Retinal pigment epithelial cell (primary cell): ENCODE measurements at regions not wholly inside any gene's neighbourhood (a gene's known extent, or its start where the extent isn't known, plus 50 kb on each side); places are given as distances from the start of the nearest gene placed in this dataset.
"Not testable (repeated sequence)": the region's sequence is repeated elsewhere in the genome, so short reads cannot be mapped to it uniquely, and the experiment has no call there.

Experiments used
- DNase-seq: peaks from one replicate; pipeline ENCODE4 v3.0.0-alpha.2; 2010; ENCODE audit warnings: low read depth
- H3K4me3 ChIP-seq: 2 replicates; pipeline ENCODE4 v1.5.1; 2011; ENCODE audit warnings: mild to moderate bottlenecking, low read length, control low read depth, moderate library complexity
- TF ChIP-seq, protein P1 (sequence below): conservative IDR thresholded peaks from 2 replicates; pipeline ENCODE4 v1.5.1; 2011; ENCODE audit warnings: low read depth, low read length, control low read depth, inconsistent platforms

- no peak overlapping the region for H3K4me3 ChIP-seq
- no peak for DNase-seq
- TF ChIP-seq, protein P1, sequence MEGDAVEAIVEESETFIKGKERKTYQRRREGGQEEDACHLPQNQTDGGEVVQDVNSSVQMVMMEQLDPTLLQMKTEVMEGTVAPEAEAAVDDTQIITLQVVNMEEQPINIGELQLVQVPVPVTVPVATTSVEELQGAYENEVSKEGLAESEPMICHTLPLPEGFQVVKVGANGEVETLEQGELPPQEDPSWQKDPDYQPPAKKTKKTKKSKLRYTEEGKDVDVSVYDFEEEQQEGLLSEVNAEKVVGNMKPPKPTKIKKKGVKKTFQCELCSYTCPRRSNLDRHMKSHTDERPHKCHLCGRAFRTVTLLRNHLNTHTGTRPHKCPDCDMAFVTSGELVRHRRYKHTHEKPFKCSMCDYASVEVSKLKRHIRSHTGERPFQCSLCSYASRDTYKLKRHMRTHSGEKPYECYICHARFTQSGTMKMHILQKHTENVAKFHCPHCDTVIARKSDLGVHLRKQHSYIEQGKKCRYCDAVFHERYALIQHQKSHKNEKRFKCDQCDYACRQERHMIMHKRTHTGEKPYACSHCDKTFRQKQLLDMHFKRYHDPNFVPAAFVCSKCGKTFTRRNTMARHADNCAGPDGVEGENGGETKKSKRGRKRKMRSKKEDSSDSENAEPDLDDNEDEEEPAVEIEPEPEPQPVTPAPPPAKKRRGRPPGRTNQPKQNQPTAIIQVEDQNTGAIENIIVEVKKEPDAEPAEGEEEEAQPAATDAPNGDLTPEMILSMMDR = no peak
These were observed 145.4 kb upstream of the LCORL start for GRCh38 chr4:18166925-18167324.

GRCh38 chr4:18162453-18162852 is 140.9 kb upstream of the LCORL start:
- no peak for DNase-seq
- TF ChIP-seq, protein P1 = no peak
- no peak overlapping the region for H3K4me3 ChIP-seq

GRCh38 chr4:18159117-18159912 is 137.8 kb upstream of the LCORL start:
- not testable (repeated sequence) for H3K4me3 ChIP-seq, DNase-seq

DNA sequence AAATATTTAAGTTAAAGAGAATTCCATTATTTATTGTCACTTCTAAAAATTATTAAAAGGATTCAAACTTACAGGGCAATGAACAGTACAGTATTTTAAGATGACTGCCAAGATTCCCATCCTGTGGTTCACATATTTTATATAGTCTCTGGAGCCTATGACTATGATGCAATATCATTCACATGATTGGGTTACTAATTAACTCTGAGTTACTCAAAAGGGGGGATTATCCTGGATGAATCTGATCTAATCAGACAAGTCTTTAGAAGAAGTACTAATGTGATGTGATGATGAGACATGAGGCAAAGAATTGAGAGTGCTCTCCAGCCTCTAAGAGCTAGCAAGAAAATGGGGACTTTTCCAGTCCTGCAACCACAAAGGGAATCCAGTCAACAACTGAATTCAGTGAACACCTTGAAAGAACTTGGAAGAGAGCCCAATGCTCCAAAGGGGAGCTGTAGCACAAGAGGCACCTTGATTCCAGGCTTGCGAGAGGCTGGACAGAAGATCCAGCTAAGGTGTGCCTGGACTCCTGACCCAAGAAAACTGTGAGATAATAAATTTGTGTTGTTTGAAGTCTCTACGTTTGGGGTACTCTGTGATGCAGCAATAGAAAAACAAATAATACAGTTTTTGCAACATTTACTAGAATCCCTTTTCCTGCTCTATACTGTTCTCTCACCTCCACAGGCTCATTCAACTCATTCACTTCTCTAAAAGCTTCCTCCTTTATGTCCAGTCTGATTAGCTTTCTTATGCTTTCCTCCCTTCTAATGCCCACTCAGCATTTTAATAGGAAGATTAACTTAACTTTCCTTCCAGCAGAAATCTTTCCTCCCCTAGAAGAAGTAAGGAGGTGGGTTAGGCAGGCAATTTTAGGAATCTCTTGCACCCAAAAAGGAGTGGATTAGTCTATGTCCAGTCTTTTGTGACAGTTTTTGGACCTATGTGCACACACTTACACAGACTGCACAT is 133.8 kb upstream of the LCORL start:
- TF ChIP-seq, protein P1 = no peak
- peak; percentile 85 for DNase-seq
- H3K4me3 ChIP-seq = no peak overlapping the region

DNA sequence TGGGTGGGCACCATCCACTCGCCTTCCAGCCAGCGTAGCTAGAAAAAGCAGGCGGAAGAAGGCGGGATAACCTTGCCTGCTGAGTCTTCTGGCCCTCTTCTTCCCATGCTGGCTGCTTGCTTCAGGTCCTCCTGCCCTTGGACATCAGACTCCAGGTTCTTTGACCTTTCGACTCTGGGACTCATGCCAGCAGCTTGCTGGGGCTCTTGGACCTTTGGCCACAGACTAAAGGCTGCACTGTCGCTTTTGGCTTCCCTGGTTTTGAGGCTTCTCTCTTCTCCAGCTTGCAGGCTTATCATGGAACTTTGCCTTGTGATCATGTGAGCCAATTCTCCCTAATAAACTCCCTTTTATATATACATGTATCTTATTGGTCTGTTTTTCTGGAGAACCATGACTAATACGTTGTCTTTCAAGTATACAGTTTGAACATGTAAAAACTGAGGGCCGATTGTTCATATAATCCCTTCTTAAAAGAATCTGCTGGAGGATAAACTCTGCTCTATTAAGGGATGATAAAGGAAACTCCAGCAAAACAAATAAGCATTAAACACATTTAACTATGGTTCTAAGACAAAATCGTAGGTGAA is 116.6 kb upstream of the LCORL start:
- H3K4me3 ChIP-seq = no peak overlapping the region
- no peak for DNase-seq
- TF ChIP-seq, protein P1 = no peak

DNA sequence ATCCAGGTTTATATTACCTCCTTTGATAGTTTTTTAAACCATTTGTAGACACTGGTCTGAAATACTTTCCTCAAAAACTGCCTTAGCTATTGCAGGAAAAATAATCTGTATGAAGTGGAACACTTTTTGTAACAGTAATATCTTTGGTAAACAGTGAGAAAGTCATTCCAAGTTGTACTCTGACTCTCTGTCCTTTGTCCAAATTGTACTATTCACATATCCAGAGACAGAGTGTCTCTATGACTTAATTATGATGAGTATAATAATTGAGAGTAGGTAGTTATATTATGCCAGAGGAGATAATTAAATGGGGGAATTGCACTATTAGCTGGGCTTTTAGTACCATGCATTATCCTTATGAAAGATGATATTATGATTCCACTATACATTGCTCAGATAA is 112.6 kb upstream of the LCORL start:
- H3K4me3 ChIP-seq = no peak overlapping the region
- no peak for DNase-seq
- TF ChIP-seq, protein P1 = no peak

GRCh38 chr4:18130256-18130655 is 108.7 kb upstream of the LCORL start:
- no peak overlapping the region for H3K4me3 ChIP-seq
- no peak for DNase-seq
- TF ChIP-seq, protein P1 = no peak
